ENCODE measurements at regions not wholly inside any gene's neighbourhood (a gene's known extent, or its start where the extent isn't known, plus 50 kb on each side); places are given as distances from the start of the nearest gene placed in this dataset.
"Not testable (repeated sequence)": the region's sequence is repeated elsewhere in the genome, so short reads cannot be mapped to it uniquely, and the experiment has no call there.

DNA sequence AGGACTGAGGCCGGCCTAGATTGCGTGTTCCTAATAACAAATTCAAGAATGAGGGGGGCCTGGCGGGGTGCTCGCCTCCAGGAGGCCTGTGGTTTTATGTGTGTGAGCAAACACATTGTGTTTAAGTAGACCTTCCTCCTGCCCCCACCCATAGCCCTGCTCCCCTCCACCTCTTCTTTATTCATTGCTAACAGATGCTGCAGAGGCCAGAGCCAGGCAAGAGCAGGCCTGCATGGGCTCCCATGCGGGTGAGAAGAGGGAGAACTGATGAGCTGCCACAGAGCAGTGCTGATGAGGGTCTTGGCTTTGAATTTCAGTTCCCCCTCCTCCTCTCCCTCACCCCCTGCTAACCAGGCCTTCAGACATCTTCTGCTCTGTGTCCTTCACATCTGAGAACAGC is 154.6 kb downstream of the OSR1 start:
- DNase-seq: no peak
- no peak for ATAC-seq

DNA sequence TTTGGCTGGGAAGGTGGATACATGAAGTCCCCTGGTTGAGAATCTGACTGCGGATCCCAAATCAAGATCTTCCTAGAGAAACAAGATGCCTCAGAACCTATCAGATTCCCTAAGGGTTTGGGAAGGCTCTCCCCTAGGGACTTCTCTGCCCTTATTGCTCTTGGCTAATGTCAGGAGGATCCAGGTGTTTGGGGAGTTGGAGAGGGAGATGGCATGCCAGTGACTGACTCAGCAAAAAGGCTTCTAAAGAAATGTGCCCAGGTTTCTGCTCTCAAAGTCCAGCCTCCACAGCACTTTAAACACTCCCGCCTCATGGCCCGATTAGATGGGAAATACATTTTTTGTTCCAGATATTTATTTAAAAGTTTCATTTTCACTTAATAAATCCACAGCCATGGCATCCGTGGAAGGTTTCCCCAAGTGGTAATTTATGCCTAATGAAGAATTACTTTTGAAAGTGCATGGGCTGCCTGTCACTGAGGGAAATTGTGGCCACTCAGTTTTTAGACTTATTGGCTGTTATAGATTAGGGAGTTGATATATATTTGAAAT is 156.4 kb downstream of the OSR1 start:
- ATAC-seq (no peak), DNase-seq (no peak)

DNA sequence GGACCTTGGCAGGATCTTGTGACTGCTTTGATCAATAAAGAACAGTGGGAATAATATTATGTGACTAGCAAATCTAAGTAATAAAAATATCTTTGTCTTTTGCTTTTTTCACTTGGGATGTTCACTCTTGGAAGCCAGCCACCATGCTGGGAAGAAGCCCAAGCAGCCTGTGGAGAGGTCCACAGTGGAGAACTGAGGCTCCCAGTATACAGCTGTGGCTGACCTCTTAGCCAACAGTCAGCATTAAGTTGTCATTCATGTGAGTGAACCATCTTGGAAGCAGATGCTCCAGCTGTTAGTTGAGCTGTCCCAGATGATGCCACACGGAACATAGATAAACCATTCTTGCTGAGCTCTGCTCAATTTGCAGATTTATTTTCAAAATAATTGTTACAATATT is 160.0 kb downstream of the OSR1 start:
- no peak for ATAC-seq
- DNase-seq: no peak

DNA sequence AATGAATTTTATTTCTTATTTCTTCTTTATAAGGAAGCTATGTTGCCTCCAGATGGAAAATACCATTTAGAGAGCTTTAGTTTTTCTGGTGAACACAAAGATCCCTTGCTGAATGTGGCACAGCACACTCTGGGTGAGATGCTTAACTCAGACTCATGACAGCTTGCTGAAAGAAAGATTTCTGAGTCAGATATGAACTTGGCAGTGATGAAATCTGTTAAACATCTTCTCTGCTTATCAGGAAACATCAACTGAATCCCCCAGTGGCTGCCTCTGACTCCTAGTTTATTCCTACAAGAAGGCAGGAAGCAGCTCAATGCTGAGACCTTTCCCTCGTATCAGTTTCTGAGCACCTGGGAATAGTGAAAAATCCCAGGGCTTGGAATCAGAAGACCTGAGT is 162.8 kb downstream of the OSR1 start:
- ATAC-seq: no peak
- no peak for DNase-seq

DNA sequence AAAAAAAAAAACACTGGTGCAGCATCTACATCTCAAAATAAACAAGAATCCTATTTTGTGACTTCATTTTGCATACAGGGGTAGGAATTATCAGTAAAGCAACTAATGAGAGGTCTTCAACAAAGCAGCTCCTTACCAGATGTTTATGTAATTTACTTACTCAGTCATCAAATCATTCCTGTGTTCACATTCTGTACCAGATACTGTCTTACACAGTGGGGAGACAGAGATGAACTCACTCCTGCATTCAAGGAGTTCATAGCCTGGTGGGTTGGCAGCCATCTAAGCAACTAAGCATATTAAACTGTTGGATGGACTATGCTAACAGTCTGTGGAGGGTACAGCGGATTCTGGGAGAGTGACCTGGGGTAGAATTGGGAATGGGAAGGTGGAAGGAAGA is 169.0 kb downstream of the OSR1 start:
- DNase-seq (no peak), ATAC-seq (no peak)

DNA sequence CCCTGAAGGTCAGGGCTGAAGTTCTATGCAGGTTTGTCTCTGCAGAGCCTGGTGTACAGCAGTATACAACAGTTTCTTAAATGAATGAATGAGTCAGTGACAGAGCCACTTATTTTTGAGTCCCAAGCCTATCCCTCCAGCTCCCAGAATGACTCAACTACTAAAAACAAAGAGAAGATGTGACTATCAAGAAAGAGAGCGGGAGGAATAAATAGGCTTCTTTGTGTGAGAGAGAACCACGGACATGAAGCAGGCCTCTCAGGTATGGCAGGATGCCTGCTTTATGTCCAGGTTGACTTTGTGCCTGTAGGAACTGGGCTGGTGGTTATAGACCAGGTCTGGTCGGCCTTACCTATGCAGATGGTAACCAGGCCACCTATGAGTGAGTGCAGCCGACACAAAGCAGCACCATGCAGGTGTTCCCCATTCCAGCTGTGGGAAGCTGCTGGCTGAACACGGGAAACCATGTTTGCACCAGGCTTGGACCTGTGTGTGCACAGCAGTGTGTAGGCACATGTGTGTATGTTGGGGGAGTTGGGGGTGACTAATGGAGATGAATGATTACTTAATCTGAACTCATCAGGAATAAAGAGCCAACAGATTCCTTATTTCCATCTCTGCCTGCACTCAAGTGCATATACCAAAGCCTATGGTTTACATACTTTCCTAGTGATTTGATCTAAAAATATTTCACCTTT is 171.0 kb downstream of the OSR1 start:
- ATAC-seq (no peak), DNase-seq (no peak)

DNA sequence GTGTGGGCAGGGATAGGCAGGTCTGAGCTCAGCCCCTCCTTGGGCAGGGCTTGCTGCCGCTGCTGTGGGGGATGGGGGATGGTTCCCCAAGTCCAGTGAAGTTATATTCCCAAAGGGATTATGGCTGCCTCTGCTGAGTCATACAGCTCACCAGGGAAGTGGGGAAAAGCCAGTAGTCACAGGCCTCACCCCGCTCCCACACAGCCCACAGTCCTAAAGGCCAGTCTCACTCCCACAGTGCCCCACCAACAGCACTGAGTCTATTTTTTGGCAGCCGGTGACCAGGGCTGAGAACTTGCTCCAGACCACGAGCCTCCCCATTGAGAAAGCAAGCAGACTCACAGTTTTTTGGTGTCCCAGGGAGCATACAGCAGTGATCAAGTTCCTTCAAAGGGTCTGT is 173.3 kb downstream of the OSR1 start:
- DNase-seq (no peak), ATAC-seq (no peak)

DNA sequence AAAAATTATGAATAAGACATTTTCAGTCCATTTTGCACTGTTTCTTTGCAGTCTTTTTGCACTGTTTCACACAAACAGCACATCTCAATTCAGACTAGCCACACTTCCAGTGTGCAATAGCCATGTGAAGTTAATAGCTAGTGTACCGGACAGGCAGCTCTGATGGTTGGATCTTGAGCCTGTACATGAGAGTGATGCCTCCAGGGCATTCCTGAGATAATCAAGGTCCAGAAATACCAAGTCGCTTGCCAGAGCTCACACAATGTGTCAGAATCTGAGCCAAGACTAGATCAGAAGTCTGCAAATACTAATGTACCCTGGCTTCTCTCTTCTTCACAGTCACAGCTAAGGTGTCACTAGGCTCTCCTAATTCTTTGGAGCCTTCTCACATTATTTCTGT is 180.2 kb downstream of the OSR1 start:
- ATAC-seq: no peak

DNA sequence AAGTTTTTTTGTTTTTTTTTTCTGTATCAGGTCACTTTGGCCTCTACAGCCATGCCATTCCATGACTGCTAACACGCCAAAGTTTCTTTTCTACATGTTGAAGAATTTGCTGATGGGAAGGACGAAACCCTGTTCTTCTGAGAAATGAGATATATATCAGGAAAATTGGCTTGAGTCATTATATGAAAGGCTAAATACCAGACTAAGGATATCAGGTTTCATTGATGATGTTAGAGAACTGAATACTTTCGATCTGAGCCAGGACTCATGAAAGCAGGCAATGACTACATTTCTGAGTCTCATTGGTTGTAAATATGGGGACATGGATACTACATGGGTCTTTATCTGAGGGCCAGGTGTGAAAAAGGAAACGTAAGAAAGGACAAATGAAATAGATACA is 181.4 kb downstream of the OSR1 start:
- no peak for DNase-seq
- no peak for ATAC-seq

More for the DNA sequence above, 180.2 kb downstream of the OSR1 start:
- no peak for DNase-seq

DNA sequence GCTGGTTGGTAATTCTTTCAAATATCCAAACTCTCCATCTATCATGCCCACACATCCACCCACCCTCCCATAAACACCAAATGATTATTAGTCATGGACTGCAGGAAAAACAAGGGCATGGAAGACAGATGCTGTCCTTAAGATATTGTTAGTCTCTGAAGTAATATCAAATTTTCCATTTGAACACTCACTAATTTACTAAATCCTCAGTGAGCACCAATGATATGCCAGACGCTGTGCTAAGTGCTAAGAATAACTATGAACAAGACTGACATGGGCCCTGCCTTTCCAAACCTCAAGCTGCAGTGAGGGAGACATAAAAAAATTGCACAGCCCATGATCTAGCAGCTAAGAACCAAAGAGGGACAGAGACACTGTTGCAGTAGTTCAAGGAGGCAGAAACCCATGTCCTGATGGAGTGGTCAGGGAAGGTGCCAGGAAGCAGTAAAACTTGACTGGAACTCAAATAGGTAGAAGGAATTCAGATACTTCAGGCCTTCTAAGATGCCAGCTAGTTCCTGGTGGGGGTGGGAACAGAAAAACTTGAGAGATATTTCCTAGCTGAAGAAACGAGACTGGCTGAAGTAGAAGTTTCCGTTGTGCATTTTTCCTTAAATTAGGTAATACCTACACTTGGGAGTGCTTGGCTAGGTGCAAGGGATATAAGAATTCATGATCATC is 182.1 kb downstream of the OSR1 start:
- ATAC-seq (no peak), DNase-seq (no peak)

DNA sequence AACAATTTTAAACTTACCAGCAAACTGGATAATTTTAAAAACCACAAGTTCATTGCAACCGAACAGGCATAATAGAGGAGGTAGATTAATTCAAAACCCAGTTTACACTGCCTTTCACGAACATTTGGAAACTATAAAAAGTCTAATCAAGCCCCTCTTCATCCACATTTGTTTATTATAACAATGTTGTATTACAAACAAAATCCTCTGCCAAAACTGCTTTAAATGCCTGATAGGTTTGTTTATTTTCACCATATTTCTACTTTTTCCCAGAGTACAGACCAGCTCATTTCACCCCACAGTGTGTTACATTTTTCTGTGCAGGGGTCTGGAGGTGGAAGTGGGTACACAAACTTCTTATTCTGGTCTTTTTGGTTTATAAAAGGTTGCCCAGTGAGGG is 184.2 kb downstream of the OSR1 start:
- ATAC-seq (no peak), DNase-seq (no peak)

DNA sequence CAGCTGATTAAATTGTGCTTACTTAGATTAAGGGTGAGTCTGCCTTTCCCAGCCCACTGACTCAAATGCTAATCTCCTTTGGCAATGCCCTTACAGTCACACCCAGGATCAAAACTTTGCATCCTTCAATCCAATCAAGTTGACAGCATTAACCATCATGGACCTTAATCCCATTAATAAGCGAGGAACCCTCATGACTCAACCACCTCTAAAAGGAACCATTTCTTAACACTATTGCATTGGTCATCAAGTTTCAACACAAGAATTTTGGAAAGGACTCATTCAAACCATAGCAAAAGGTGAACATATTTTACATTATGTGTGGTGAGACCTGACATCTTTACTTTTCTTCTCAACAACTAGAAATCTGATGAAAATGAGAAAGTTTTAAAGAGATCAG is 187.0 kb downstream of the OSR1 start:
- ATAC-seq (no peak), DNase-seq (no peak)

DNA sequence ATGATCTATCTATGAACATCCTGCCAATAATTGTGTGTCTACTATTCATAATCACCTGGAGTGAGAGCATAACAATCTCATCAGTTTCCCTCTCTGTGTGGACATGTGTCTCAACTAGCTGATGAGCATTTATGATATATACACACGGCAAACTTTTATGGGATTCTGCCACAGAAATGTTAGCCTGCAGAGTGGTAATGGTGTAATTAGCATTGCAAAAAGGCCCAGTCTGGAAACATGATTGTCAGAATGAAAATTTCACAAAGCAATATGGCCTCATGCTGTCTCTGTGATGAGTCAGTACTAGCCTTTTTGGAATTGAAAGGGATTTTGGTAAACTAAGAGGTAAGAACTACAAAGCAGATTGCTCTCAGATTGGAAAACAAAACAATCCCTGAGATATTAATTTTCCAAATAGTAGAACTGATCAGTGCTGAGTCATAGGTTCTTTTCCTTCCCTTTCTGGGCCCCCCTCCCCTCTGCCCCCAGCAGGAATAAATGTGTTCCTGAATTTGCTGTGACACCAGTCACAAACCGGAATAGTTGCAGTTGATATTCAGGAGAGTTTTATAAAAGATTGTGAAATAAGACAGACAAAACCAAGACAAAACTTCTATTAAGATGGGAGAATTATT is 189.2 kb downstream of the OSR1 start:
- DNase-seq: no peak

DNA sequence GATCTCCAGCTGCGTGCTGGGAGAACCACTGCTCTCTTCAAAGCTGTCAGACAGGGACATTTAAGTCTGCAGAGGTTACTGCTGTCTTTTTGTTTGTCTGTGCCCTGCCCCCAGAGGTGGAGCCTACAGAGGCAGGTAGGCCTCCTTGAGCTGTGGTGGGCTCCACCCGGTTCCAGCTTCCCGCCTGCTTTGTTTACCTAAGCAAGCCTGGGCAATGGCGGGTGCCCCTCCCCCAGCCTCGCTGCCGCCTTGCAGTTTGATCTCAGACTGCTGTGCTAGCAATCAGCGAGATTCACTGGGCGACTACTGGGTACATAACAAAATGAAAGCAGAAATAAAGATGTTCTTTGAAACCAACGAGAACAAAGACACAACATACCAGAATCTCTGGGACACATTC is 194.3 kb downstream of the OSR1 start:
- not testable (repeated sequence) for ATAC-seq

More for the DNA sequence above, 189.2 kb downstream of the OSR1 start:
- no peak for ATAC-seq

DNA sequence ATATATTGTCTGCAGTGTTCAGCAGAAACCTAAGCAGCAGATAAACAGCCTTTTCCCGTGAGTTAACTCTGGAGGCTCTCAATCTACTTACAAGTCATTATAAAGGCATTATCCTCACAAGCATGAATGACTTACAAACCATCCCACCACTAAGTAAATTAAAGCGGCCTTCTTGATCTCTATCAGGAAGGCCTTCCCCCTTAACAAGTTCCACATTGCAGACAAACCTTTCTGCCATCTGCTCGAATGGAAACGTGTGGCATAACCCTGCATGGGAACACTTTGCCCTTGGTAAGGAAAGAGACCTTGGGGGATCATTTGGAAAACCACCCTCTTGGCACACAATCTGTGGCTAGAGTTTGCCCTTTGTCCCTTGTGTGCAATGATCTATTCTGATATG is 199.5 kb downstream of the OSR1 start:
- DNase-seq (no peak), ATAC-seq (no peak)

More for the DNA sequence above, 194.3 kb downstream of the OSR1 start:
- not testable (repeated sequence) for DNase-seq

DNA sequence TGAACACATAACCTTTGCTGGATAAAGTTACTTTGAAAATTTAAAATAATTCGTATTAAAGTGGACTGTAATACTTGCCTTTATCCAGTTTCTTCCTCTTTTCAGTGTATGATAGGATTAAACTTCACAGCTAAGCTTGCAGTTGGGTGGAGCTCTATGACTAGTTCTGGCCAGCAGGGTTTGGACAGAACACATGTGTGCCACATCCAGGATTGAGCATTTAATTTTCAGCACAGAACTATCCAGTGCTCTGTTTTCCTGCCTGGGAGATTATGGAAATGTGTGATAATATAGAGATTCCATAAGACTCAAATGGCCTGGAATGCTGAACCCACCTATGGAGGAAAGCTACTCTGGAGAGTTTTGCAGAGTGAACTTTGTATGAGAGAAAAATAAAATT is 200.2 kb downstream of the OSR1 start:
- DNase-seq: no peak
- no peak for ATAC-seq

DNA sequence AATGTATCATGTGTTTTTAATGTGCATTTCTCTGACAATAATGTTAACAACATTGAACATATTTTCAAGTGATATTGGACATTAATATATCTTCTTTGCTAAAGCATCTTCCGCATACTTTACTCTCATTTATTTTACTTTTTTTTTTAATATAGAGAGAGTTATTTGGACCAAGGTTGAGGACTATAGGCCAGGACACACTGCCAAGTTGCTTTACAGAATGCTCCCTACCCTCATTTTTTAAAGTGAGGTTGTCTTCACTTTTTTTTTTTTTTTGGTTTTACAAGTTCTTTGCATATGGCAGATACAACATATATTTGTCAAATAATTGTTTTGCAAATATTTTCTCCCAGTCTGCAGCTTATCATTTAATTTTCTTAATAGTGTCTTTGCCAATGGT is 201.8 kb downstream of the OSR1 start:
- no peak for DNase-seq
- no peak for ATAC-seq

DNA sequence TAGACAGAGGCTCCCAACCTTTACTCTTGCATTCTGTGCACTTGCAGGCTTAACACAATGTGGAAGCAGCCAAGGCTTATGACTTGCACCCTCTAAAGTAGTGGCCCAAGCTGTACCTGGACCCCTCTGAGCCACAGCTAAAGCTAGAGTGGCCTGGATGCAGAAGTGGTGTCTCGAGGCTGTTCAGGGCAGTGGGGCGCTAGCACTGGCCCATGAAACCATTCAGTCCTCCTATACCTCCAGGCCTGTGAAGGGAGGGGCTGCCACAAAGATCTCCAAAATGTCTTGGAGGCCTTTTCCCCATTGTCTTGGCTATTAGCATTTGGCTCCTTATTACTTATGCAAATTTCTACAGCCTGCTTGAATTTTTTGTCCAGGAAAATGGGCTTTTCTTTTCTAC is 207.7 kb downstream of the OSR1 start:
- DNase-seq: no peak
- ATAC-seq: no peak

DNA sequence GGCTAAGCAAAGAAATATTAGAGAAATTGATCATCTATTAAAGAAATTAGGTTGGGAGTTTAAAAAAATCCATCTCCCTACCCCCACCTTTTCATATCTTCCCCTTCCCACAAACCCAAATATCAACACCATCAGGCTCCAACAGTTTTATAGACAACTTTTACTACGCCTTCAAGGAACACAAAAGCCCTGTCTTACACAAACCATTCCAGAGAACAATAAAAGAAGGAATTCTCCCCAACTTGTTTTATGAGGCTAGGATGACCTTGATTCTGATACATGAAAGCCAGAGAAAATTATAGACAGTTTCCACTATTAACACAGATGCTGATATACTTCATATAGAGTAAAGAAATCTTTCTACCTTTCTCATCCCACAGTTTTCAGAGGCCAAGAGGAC is 211.6 kb downstream of the OSR1 start:
- DNase-seq: no peak
- ATAC-seq: no peak

DNA sequence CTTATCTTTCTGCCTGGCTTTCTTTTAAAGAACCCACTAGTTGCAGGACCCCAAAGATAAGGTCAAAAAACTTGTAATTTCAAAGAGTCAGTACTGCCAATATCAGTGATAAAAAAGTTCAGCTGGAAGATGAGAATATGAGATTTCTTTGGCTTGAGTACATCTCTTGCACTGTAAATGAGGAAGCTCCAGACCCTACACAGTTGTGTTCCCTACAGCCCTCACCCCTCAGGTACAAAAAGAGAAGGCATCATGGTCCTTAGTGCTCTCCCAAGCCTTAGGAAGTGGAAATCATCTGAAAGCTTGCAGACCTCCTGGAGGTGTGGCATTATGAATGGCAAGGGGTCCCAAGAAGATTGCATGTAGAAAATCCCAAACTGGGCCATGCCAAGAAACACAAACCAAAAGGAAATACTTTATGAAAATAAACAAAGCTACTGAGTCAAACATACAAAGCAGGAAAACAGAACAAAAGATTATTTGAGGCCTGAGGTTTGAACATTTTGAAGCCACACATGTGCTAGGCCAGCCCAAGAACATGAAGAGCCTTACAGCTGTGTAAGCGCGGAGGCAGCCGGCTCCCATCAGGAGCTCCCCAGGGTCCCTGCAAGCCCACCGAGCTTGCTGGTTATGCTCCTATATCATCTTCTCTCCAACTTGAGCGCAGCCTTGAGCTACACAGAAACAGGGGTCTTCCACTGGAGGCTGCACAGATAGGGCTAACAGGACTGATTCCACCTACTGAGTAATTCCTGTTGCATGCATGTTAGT is 217.0 kb downstream of the OSR1 start:
- DNase-seq: no peak
- no peak for ATAC-seq

DNA sequence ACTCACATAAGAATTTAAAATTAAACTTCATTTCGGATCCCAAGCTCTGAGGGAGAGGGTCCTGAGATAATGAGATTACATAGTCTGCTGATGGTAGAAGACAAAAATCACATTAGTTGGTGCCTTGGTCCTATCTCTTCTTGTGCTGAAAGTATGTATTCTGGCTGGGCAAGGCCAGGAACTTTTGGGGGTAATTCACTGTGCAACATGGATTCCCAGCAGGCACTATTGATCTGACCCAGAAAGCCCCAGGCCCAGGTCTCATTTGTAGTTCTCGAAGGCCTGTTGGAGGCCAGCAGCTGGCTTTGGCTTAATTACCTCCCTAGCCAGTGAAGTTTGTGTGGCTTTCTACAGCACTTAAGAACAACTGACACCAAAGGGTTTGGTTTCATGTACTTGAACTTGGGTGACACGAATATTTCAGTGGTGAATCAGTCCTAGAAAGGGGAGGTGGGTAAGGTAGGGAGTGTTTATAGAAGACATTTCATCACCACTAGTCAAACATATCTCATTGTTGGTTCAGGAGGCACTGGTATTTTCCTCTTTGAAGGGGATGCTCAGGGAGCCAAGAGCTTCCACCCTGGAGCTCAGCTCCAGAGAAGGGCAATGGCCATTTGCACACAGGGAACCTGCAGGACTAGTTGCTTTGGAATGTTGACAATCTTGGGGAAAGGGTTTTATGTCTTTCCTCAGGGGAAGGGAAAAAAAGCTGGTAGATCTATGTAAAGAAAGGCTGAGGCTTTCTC is 217.8 kb downstream of the OSR1 start:
- ATAC-seq (no peak), DNase-seq (no peak)

DNA sequence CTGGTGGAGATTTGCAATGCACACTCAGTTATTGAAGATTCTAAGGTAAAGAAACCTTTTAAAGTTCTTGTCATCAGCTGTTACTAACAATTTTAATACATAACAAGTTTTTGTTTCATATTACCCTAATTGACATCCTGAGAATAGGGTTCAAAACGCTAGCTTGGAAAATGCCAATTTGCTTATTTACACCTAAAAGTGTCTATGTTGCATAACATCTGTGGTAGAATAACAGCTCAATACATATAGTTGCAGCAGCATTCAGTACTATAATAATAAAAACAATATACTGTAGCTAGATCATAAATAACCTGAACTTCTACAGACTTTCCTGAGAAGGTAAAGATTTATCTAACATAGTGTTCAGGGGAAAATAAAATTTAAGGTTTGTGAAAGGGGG is 219.0 kb downstream of the OSR1 start:
- no peak for ATAC-seq
- DNase-seq: no peak
